NCI-H748 (cell line): ENCODE measurements at regions not wholly inside any gene's neighbourhood (a gene's known extent, or its start where the extent isn't known, plus 50 kb on each side); places are given as distances from the start of the nearest gene placed in this dataset.
"Not testable (repeated sequence)": the region's sequence is repeated elsewhere in the genome, so short reads cannot be mapped to it uniquely, and the experiment has no call there.

Experiments used
- DNase-seq: peaks from one replicate; lab custom pipeline; 2025; ENCODE audit not compliant: unreplicated experiment; lab: John Stamatoyannopoulos, UW

- DNase-seq = no peak
Measured at GRCh38 chr17:77332981-77333685, 192.4 kb downstream of the SEC14L1 start.

GRCh38 chr17:77337150-77337549, 196.4 kb downstream of the SEC14L1 start:
- no peak for DNase-seq

- DNase-seq = no peak
Measured at GRCh38 chr17:77341069-77341541, 200.3 kb downstream of the SEC14L1 start.

- DNase-seq = not testable (repeated sequence)
Measured at GRCh38 chr17:77342656-77342990, 201.9 kb downstream of the SEC14L1 start.

- no peak for DNase-seq
Measured at GRCh38 chr17:77343031-77343800, 202.4 kb downstream of the SEC14L1 start.

- DNase-seq = no peak
Measured at GRCh38 chr17:77344038-77344437, 203.3 kb downstream of the SEC14L1 start.

GRCh38 chr17:77345260-77345910, 204.6 kb downstream of the SEC14L1 start:
- no peak for DNase-seq

- no peak for DNase-seq
Measured at GRCh38 chr17:77346765-77347164, 206.0 kb downstream of the SEC14L1 start.

GRCh38 chr17:77347544-77347943, 206.8 kb downstream of the SEC14L1 start:
- no peak for DNase-seq

GRCh38 chr17:77349976-77350830, 209.4 kb downstream of the SEC14L1 start:
- DNase-seq = no peak

- no peak for DNase-seq
Measured at GRCh38 chr17:77352441-77352840, 211.7 kb downstream of the SEC14L1 start.

GRCh38 chr17:77352996-77353395, 212.2 kb downstream of the SEC14L1 start:
- no peak for DNase-seq

- no peak for DNase-seq
Measured at GRCh38 chr17:77353684-77354419, 213.1 kb downstream of the SEC14L1 start.

GRCh38 chr17:77354420-77354669, 213.6 kb downstream of the SEC14L1 start:
- DNase-seq = no peak

GRCh38 chr17:77354670-77355455, 214.1 kb downstream of the SEC14L1 start:
- no peak for DNase-seq

- no peak for DNase-seq
Measured at GRCh38 chr17:77356109-77356689, 215.4 kb downstream of the SEC14L1 start.

GRCh38 chr17:77356690-77357201, 216.0 kb downstream of the SEC14L1 start:
- no peak for DNase-seq

- DNase-seq = no peak
Measured at GRCh38 chr17:77358801-77359200, 218.0 kb downstream of the SEC14L1 start.

GRCh38 chr17:77359236-77359635, 218.5 kb downstream of the SEC14L1 start:
- no peak for DNase-seq
